ENCODE measurements at regions not wholly inside any gene's neighbourhood (a gene's known extent, or its start where the extent isn't known, plus 50 kb on each side); places are given as distances from the start of the nearest gene placed in this dataset.

DNA sequence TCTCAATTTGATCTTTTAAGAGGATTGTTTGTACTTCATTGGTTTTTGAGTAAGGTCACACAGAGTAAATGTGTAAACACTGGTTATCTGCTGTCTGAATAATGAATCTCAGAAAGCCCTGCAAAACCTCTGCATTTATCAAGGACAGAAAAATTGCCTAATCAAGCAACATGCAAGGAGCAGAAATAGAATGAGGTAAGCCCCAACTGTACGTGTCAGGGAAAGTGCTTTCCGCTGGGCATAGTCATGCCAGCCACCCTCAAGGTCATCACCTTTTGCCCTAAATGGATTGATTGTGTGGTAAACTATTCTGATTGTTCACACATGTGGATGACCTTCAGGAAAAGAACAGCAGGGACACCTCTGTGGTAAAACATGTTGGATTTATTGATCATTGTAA is 376.9 kb upstream of the KCNN2 start:
- Mint-ChIP-seq H3K36me3 (ENCODE audit: insufficient read depth, unreplicated experiment) (no peaks in the 10 kb centered on the region), H3K9me3 (ENCODE audit: unreplicated experiment) (no peaks in the 10 kb centered on the region), H3K4me1 (ENCODE audit: low read depth, unreplicated experiment) (no peaks in the 10 kb centered on the region), H3K4me3 (ENCODE audit: unreplicated experiment) (no peak overlapping the region), H3K27me3 (ENCODE audit: insufficient read depth, unreplicated experiment) (no peaks in the 10 kb centered on the region), H3K27ac (ENCODE audit: unreplicated experiment) (no peak overlapping the region)
- Histone ChIP-seq H3K9me3 (no peaks in the 10 kb centered on the region), H3K36me3 (ENCODE audit: control insufficient read depth, insufficient read depth, low read length) (no peaks in the 10 kb centered on the region), H3K27me3 (replicated peaks; ENCODE audit: control insufficient read depth, insufficient read depth, low read length) (no peaks in the 10 kb centered on the region), H3K4me1 (no peaks in the 10 kb centered on the region), H3K4me3 (ENCODE audit: low read depth, low read length) (no peak overlapping the region)
- BruUV-seq (replicated peaks): no TSS peak
- DNase-seq: no peak
- ChIA-PET CTCF (no interaction called here), POLR2A (no interaction called here)
- intact Hi-C loops (cut with micrococcal nuclease; ENCODE audit: unreplicated experiment): no loop called here
- TF ChIP-seq, protein P1, sequence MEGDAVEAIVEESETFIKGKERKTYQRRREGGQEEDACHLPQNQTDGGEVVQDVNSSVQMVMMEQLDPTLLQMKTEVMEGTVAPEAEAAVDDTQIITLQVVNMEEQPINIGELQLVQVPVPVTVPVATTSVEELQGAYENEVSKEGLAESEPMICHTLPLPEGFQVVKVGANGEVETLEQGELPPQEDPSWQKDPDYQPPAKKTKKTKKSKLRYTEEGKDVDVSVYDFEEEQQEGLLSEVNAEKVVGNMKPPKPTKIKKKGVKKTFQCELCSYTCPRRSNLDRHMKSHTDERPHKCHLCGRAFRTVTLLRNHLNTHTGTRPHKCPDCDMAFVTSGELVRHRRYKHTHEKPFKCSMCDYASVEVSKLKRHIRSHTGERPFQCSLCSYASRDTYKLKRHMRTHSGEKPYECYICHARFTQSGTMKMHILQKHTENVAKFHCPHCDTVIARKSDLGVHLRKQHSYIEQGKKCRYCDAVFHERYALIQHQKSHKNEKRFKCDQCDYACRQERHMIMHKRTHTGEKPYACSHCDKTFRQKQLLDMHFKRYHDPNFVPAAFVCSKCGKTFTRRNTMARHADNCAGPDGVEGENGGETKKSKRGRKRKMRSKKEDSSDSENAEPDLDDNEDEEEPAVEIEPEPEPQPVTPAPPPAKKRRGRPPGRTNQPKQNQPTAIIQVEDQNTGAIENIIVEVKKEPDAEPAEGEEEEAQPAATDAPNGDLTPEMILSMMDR (IDR thresholded peaks at IDR 0.05; ENCODE audit: insufficient read depth in 1 of 2, low read depth in 1 of 2, low read length in 1 of 2, severe bottlenecking in 1 of 2, unreplicated experiment in 1 of 2): no peak

DNA sequence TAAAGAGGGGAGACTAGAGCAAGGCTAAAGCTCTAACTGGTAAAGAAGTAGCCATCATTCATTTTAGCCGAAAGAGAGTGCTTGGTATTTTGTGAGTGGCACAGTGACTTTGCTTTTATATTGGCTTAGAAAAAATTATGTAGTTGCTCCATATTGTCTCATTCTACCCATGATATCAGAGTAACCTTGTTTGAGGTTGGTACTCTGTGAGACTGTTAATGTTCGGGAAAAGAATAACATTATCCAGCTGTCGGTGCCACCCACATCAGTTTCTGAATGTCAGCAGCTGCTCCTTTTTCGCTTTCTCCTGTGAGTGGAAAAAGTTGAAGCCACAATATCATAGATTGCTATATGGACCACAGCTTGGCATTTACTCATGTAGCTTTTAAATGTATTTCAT is 376.4 kb upstream of the KCNN2 start:
- Histone ChIP-seq H3K36me3 (ENCODE audit: control insufficient read depth, insufficient read depth, low read length) (no peaks in the 10 kb centered on the region), H3K4me3 (ENCODE audit: low read depth, low read length) (no peak overlapping the region), H3K9me3 (no peaks in the 10 kb centered on the region), H3K4me1 (no peaks in the 10 kb centered on the region), H3K27me3 (replicated peaks; ENCODE audit: control insufficient read depth, insufficient read depth, low read length) (no peaks in the 10 kb centered on the region)
- Mint-ChIP-seq H3K4me3 (ENCODE audit: unreplicated experiment) (no peak overlapping the region), H3K27ac (ENCODE audit: unreplicated experiment) (no peak overlapping the region), H3K4me1 (ENCODE audit: low read depth, unreplicated experiment) (no peaks in the 10 kb centered on the region), H3K9me3 (ENCODE audit: unreplicated experiment) (no peaks in the 10 kb centered on the region), H3K27me3 (ENCODE audit: insufficient read depth, unreplicated experiment) (peaks cover 2% of the 10 kb centered on the region), H3K36me3 (ENCODE audit: insufficient read depth, unreplicated experiment) (no peaks in the 10 kb centered on the region)
- TF ChIP-seq, protein P1 (IDR thresholded peaks at IDR 0.05; ENCODE audit: insufficient read depth in 1 of 2, low read depth in 1 of 2, low read length in 1 of 2, severe bottlenecking in 1 of 2, unreplicated experiment in 1 of 2): no peak
- DNase-seq: no peak
- intact Hi-C loops (cut with micrococcal nuclease; ENCODE audit: unreplicated experiment): no loop called here
- BruUV-seq (replicated peaks): no TSS peak
- ChIA-PET POLR2A (no interaction called here), CTCF (no interaction called here)

DNA sequence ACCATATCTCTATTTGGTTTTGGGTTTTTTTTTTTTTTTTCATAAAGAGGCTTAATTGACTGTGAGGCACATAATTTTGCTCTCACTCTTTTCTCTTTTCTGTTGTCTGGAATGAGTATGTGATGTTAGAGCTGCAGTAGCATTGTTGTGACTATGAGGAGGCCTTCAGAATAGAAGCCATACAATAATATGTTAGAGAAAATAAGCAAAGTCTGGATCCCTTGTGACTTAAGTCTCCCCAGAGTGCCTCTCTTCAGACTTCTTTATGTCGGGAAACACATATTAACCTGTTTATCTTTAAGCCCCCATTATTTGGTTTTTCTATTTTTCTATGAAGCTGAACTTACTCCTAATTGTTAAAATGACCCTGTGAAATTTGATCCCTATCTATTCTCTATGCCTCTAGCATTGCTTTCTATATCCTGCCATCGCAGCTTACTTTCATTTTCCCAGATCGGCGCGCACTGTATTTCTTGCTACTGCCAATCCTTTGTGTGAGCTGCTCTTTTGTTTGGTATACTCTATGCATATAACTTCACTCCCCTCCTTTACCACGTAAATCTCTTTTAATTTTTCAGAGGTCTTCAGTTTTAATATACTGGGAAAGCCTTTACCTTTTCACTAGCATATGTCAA is 372.5 kb upstream of the KCNN2 start:
- Mint-ChIP-seq H3K4me1 (ENCODE audit: low read depth, unreplicated experiment) (no peaks in the 10 kb centered on the region), H3K36me3 (ENCODE audit: insufficient read depth, unreplicated experiment) (no peaks in the 10 kb centered on the region), H3K27me3 (ENCODE audit: insufficient read depth, unreplicated experiment) (peaks cover 2% of the 10 kb centered on the region), H3K9me3 (ENCODE audit: unreplicated experiment) (no peaks in the 10 kb centered on the region), H3K27ac (ENCODE audit: unreplicated experiment) (no peak overlapping the region), H3K4me3 (ENCODE audit: unreplicated experiment) (peak overlapping the region; percentile 30)
- no peak for DNase-seq
- intact Hi-C loops (cut with micrococcal nuclease; ENCODE audit: unreplicated experiment): no loop called here
- BruUV-seq (replicated peaks): no TSS peak
- TF ChIP-seq, protein P1 (IDR thresholded peaks at IDR 0.05; ENCODE audit: insufficient read depth in 1 of 2, low read depth in 1 of 2, low read length in 1 of 2, severe bottlenecking in 1 of 2, unreplicated experiment in 1 of 2): no peak
- ChIA-PET POLR2A (no interaction called here), CTCF (no interaction called here)
- no peaks in the 10 kb centered on the region for H3K36me3 ChIP-seq (ENCODE audit: control insufficient read depth, insufficient read depth, low read length)
- no peaks in the 10 kb centered on the region for H3K4me1 ChIP-seq
- no peaks in the 10 kb centered on the region for H3K9me3 ChIP-seq
- H3K27me3 ChIP-seq (replicated peaks; ENCODE audit: control insufficient read depth, insufficient read depth, low read length): no peaks in the 10 kb centered on the region
- no peak overlapping the region for H3K4me3 ChIP-seq (ENCODE audit: low read depth, low read length)
